ENCODE measurements at regions not wholly inside any gene's neighbourhood (a gene's known extent, or its start where the extent isn't known, plus 50 kb on each side); places are given as distances from the start of the nearest gene placed in this dataset.

- Histone ChIP-seq H2AFZ (ENCODE audit: insufficient read depth, low read depth, low read length, poor library complexity, severe bottlenecking) (no peak overlapping the region), H3K4me2 (replicated peaks; ENCODE audit: extremely low read depth, low read length, poor library complexity, severe bottlenecking) (no peak overlapping the region), H3K4me3 (replicated peaks in 1 of 3; ENCODE audit: low read depth in 2 of 3, low read length in 3 of 3) (no peak overlapping the region), H3K79me2 (ENCODE audit: insufficient read depth, low read length) (no peaks in the 10 kb centered on the region), H3K27me3 (ENCODE audit: control insufficient read depth in 2 of 2, insufficient read depth in 2 of 2, low read length in 2 of 2) (no peaks in the 10 kb centered on the region), H3K9me3 (replicated peaks in 1 of 2; ENCODE audit: control insufficient read depth in 1 of 2, insufficient read depth in 1 of 2, low read length in 2 of 2) (no peaks in the 10 kb centered on the region), H3K27ac (ENCODE audit: low read depth in 1 of 2, low read length in 2 of 2) (no peak overlapping the region), H4K20me1 (ENCODE audit: insufficient read depth, low read length) (no peaks in the 10 kb centered on the region), H3K9ac (ENCODE audit: insufficient read depth, low read length, poor library complexity, severe bottlenecking) (no peak overlapping the region), H3K4me1 (ENCODE audit: control insufficient read depth in 1 of 2, insufficient read depth in 2 of 2, low read length in 2 of 2) (no peaks in the 10 kb centered on the region), H3K36me3 (replicated peaks in 1 of 2; ENCODE audit: control insufficient read depth in 1 of 2, insufficient read depth in 2 of 2, low read length in 2 of 2) (no peaks in the 10 kb centered on the region)
- H3K36me3 Mint-ChIP-seq = no peaks in the 10 kb centered on the region
- intact Hi-C loops (cut with micrococcal nuclease) = no loop called here
- no peak overlapping the region for H3K4me3 Mint-ChIP-seq
- TF ChIP-seq CTCF (IDR thresholded peaks at IDR 0.05) = no peak
- H3K9me3 Mint-ChIP-seq = peaks cover 0 to 5% (median 3%) of the 10 kb centered on the region in 7 donors
- no peaks in the 10 kb centered on the region for H3K4me1 Mint-ChIP-seq
- no peak overlapping the region for H3K27ac Mint-ChIP-seq
- no CpG with 5 or more reads among the region's 1 CpG for WGBS (ENCODE audit: insufficient coverage)
- DNase-seq = no peak
- H3K27me3 Mint-ChIP-seq (ENCODE audit: low read depth in 3 of 3) = peaks cover 0 to 1% (median 0%) of the 10 kb centered on the region in 3 donors
Measured at GRCh38 chr3:67745296-67745695, 90.9 kb upstream of the SUCLG2 start.

DNA sequence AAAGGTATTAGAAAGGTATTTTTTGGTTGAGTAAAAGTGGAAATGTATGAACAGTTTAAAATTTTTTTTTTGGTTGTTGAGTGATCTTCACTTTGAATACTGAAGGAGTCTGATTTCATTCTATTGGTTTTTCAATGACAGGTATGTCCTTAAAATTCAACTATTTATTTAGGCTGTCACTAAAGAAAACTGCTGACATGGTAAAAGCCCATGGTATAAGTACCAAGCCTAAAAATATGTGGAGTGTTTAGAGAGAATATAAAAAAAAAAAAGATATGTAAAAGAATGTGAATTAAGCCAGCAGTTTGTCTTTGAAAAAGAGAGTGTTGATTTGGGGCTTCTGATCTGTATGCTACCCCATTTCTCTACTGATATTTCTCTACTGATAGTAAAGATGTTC, 90.3 kb upstream of the SUCLG2 start:
- Mint-ChIP-seq H3K27ac (no peak overlapping the region), H3K9me3 (peaks cover 0 to 2% (median under 1%) of the 10 kb centered on the region in 7 donors), H3K4me1 (no peaks in the 10 kb centered on the region), H3K27me3 (ENCODE audit: low read depth in 3 of 3) (peaks cover 0 to 1% (median 0%) of the 10 kb centered on the region in 3 donors), H3K4me3 (no peak overlapping the region), H3K36me3 (no peaks in the 10 kb centered on the region)
- no peak for TF ChIP-seq CTCF (IDR thresholded peaks at IDR 0.05)
- intact Hi-C loops (cut with micrococcal nuclease) = no loop called here
- no peaks in the 10 kb centered on the region for H4K20me1 ChIP-seq (ENCODE audit: insufficient read depth, low read length)
- no peak for DNase-seq
- H3K4me1 ChIP-seq (ENCODE audit: control insufficient read depth in 1 of 2, insufficient read depth in 2 of 2, low read length in 2 of 2) = no peaks in the 10 kb centered on the region
- no peaks in the 10 kb centered on the region for H3K79me2 ChIP-seq (ENCODE audit: insufficient read depth, low read length)
- H3K27me3 ChIP-seq (ENCODE audit: control insufficient read depth in 2 of 2, insufficient read depth in 2 of 2, low read length in 2 of 2) = no peaks in the 10 kb centered on the region
- H3K4me2 ChIP-seq (replicated peaks; ENCODE audit: extremely low read depth, low read length, poor library complexity, severe bottlenecking) = no peak overlapping the region
- no peak overlapping the region for H2AFZ ChIP-seq (ENCODE audit: insufficient read depth, low read depth, low read length, poor library complexity, severe bottlenecking)
- H3K9ac ChIP-seq (ENCODE audit: insufficient read depth, low read length, poor library complexity, severe bottlenecking) = no peak overlapping the region
- no peak overlapping the region for H3K4me3 ChIP-seq (replicated peaks in 1 of 3; ENCODE audit: low read depth in 2 of 3, low read length in 3 of 3)
- H3K9me3 ChIP-seq (replicated peaks in 1 of 2; ENCODE audit: control insufficient read depth in 1 of 2, insufficient read depth in 1 of 2, low read length in 2 of 2) = no peaks in the 10 kb centered on the region
- no peak overlapping the region for H3K27ac ChIP-seq (ENCODE audit: low read depth in 1 of 2, low read length in 2 of 2)
- no peaks in the 10 kb centered on the region for H3K36me3 ChIP-seq (replicated peaks in 1 of 2; ENCODE audit: control insufficient read depth in 1 of 2, insufficient read depth in 2 of 2, low read length in 2 of 2)
